HG03520 (cell line): ENCODE measurements at regions not wholly inside any gene's neighbourhood (a gene's known extent, or its start where the extent isn't known, plus 50 kb on each side); places are given as distances from the start of the nearest gene placed in this dataset.
"Not testable (repeated sequence)": the region's sequence is repeated elsewhere in the genome, so short reads cannot be mapped to it uniquely, and the experiment has no call there.

Source experiments
- ATAC-seq: cut with Tn5 transposase; IDR thresholded peaks from one replicate; pipeline ENCODE4 v1.9.1; 2021; ENCODE audit warnings: mild to moderate bottlenecking, moderate library complexity; ENCODE audit not compliant: unreplicated experiment

- no peak for ATAC-seq
Measured at GRCh38 chr5:9761706-9762105, 131.6 kb upstream of the TAS2R1 start.

- not testable (repeated sequence) for ATAC-seq
Measured at GRCh38 chr5:9752670-9753069, 122.5 kb upstream of the TAS2R1 start.

- no peak for ATAC-seq
Measured at GRCh38 chr5:9743507-9743906, 113.4 kb upstream of the TAS2R1 start.

GRCh38 chr5:9742848-9743247 is 112.7 kb upstream of the TAS2R1 start:
- ATAC-seq, result no peak

GRCh38 chr5:9739135-9739534 is 109.0 kb upstream of the TAS2R1 start:
- ATAC-seq, result no peak

- ATAC-seq, result no peak
Measured at GRCh38 chr5:9737265-9737664, 107.1 kb upstream of the TAS2R1 start.

- ATAC-seq, result no peak
Measured at GRCh38 chr5:9733486-9733885, 103.3 kb upstream of the TAS2R1 start.

DNA sequence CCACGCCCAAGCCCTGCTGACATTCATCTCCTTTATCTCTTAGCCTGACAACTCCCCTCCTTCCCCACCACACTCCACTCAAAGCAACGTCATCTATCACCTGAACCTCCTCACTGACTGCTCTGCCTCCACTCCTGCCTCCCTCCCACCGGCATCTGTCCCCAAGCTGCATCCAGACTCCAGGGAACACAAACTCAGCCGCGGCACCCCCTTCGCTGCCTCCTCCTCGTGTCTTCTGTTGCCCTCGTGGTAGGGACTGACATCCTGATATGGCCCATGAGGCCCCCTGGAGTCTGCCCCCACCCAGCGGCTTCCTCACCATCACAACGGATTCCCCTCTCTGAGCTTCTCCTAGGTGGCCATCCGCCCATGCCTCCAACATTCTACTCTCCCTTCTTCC is 101.0 kb upstream of the TAS2R1 start:
- no peak for ATAC-seq

DNA sequence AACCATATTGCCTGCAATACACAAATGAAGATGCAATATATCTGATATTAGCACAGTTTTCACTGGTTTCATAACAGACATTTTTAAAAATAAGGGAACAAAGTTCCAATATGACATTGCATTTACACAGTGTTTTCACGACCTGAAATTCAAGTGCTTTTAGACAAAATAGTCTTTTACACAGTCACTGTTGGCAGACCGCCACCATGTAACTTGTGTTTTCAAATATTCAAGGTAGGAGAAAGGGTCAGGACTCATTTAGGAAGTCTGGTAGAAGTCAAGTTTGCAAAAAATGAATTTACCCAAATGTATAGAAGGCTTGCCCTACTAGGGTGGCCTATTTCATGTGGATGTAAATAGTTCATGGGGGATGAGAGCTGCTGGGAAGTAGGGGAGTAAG is 98.1 kb upstream of the TAS2R1 start:
- ATAC-seq, result no peak

GRCh38 chr5:9726931-9727330 is 96.8 kb upstream of the TAS2R1 start:
- ATAC-seq, result no peak

DNA sequence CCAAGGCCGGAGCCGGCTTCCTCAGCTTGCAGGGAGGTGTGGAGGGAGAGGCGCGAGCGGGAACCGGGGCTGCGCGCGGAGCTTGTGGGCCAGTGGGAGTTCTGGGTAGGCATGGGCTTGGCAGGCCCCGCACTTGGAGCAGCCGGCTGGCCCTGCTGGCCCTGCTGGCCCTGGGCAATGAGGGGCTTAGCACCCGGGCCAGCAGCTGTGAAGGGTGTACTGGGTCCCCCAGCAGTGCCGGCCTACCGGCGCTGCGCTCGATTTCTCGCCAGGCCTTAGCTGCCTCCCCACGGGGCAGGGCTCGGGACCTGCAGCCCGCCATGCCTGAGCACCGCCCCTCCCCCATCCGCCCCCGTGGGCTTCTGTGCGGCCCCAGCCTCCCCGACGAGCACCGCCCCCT is 95.1 kb upstream of the TAS2R1 start:
- ATAC-seq, result not testable (repeated sequence)

DNA sequence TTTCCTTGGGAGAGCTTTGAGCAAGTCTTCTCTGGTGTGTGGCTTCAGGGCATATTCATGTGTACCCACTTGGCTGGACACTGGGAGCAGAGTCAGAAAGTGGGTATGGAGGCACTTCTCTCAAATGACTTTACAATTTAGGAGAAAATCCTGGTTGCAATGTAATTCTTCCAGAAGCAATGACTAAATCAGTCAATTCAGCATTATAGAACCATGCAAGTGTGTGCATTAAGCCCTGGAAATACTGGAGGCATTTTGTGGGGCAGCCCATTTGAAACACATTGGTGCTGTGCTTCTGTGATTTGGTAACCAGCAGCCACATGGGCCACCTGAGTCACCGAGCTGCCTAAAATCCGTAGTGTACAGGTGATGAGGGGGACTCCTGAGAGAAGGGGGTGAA is 94.6 kb upstream of the TAS2R1 start:
- ATAC-seq, result no peak

DNA sequence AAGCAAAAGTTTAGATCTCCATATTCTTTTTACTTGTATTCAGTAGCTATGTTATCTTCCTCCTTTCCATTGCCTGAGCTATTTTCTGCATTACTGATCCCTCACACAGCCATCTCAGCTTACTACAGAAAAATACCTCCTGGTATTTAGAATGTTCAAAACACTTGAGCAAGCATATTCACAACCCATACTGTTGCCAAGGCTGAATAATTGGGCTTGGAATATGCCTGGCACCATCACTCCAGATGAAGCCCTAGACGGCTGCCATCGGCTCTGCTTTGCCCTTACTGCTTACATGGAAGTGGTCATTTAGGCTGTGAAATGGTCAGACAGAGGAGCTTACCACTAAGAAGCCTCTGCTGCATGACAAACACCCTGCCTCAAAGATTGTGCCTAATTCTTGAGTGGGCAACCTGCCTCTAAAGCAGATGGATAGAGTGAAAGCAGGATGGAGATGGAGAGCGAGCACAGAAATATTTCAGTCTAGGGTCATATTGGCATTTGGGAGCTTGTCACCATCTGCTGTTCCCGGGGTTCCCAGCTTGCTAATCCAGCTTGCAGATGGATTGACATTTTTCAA is 92.5 kb upstream of the TAS2R1 start:
- ATAC-seq, result no peak

DNA sequence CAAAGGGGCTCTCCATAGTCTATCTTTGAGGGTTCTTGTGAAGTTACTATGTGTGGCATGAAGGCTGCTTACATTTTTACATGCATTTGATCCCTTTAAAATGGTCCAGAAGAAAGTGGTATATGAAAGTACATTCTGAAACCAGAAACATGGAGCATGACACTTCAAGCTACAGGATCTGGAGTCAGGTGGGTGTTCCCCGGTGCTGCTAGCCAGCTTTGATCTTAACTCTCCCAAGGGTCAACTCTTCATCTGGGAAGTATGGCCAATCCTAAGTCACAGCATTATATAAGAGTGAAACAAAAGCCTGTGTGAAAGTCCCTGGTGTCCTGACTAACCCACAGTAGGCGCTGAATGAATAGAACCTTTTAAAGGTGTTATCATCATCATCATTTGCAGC is 91.0 kb upstream of the TAS2R1 start:
- no peak for ATAC-seq

DNA sequence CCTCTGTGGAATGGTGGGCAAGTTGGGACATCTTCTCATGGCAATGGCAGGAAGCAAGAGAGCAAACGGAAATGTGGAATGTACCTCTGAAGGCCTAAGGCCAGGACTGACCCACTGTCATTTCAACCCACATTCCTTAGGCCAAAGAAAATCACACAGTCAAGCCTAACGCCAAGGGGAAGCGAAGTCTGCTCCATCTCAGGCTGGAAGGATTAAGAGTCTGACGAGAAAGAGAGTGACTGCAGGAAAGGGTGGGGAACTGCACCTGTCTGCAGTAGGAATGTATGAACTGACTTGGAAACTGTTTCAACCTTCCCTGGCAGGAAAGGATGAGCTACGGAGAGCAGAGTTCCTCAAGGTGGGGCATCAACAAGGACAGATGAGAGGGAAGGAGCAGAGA is 90.2 kb upstream of the TAS2R1 start:
- no peak for ATAC-seq

DNA sequence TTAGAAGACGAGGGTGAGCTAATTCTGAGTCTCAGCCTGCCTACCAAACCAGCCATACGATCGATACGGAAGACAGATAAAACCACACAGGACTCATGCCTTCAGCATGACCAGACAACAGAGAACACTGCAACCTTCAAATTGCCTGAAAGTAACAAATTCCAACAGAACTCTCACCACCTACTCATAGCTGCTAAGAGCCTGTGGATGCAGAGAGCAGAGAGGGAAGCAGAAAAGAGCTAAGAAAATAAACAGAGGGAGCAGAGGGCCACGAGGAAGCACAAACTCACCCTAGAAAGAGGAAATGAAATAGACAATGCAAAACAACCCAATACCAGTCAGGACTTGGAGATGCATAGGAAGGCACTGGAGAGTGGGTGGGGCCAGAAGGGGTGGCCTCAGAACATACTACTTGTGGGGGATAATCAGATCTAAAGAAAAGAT is 86.7 kb upstream of the TAS2R1 start:
- no peak for ATAC-seq

DNA sequence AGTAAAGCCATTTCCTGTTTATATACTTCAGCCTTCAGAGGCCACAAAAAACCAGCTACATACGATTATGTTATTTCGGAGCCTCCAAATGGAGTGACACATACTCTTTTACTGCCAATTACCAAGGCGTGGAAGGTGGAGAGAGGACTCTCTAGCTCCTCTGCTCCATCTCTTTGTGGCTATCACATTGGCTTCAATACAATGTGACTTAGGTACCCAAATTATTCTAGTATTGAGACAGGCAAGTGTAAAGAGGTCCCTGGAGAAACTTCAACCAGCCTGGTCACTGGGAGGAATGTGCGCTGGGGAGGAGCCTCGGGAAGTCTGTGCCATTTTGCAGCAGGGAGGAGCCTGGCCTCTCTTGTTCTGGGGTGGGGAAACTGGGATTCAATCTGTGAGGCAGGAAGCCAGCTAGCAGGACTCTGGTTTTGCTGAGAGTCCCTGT is 85.8 kb upstream of the TAS2R1 start:
- no peak for ATAC-seq

GRCh38 chr5:9713959-9714586 is 83.9 kb upstream of the TAS2R1 start:
- no peak for ATAC-seq

- ATAC-seq, result no peak
Measured at GRCh38 chr5:9713356-9713755, 83.2 kb upstream of the TAS2R1 start.

GRCh38 chr5:9712911-9713310 is 82.8 kb upstream of the TAS2R1 start:
- no peak for ATAC-seq

- no peak for ATAC-seq
Measured at GRCh38 chr5:9712506-9712905, 82.4 kb upstream of the TAS2R1 start.

GRCh38 chr5:9710069-9710468 is 79.9 kb upstream of the TAS2R1 start:
- ATAC-seq, result no peak
